Mesothelial cell of epicardium (in vitro differentiated cells): ENCODE measurements at regions not wholly inside any gene's neighbourhood (a gene's known extent, or its start where the extent isn't known, plus 50 kb on each side); places are given as distances from the start of the nearest gene placed in this dataset.

ENCODE experiments used
- DNase-seq, 2 experiments: peaks; one replicate each; pipeline ENCODE4 v3.0.0; 2021; ENCODE audit warnings: low spot score in 2 of 2; ENCODE audit not compliant: unreplicated experiment in 2 of 2
- H3K27ac Mint-ChIP-seq: 2 replicates; pipeline ENCODE4 v1.8.0; 2021; ENCODE audit warnings: mixed read lengths
- H3K27me3 Mint-ChIP-seq: 2 replicates; pipeline ENCODE4 v1.8.0; 2021; ENCODE audit warnings: low read depth, mixed read lengths
- H3K36me3 Mint-ChIP-seq: 2 replicates; pipeline ENCODE4 v1.8.0; 2021; ENCODE audit warnings: mixed read lengths
- H3K4me1 Mint-ChIP-seq: 2 replicates; pipeline ENCODE4 v1.8.0; 2021; ENCODE audit warnings: mixed read lengths
- H3K4me3 Mint-ChIP-seq: 2 replicates; pipeline ENCODE4 v1.8.0; 2021; ENCODE audit warnings: mild to moderate bottlenecking, moderate library complexity, mixed read lengths
- H3K9me3 Mint-ChIP-seq: 2 replicates; pipeline ENCODE4 v1.8.0; 2021; ENCODE audit warnings: mixed read lengths
- TF ChIP-seq, protein P1 (sequence below): fragments of 200-600 bp; sonication (generic); IDR thresholded peaks from one replicate; pipeline ENCODE4 v1.5.0; 2021; ENCODE audit warnings: antibody characterized with exemption; ENCODE audit not compliant: unreplicated experiment

DNA sequence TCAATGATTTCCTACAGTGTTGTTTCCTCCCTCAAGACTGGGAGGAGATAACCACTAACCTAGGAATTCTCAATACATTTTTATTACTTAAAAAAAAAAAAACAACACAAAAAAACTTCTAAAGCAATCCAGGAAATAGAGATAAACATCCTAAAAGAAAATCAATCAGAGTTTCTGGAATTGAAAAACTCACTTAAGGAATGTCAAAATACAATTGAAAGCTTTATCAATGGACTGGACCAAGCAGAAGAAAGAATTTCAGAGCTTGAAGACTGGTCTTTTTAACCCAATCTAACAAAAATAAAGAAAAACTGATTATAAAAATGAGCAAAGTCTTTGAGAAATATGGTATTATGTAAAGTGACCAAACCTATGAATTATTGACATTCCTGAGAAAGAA, 394.1 kb downstream of the XPNPEP1 start:
- H3K27ac Mint-ChIP-seq: no peak overlapping the region
- H3K9me3 Mint-ChIP-seq: peaks cover 28% of the 10 kb centered on the region
- no peaks in the 10 kb centered on the region for H3K4me1 Mint-ChIP-seq
- TF ChIP-seq, protein P1, sequence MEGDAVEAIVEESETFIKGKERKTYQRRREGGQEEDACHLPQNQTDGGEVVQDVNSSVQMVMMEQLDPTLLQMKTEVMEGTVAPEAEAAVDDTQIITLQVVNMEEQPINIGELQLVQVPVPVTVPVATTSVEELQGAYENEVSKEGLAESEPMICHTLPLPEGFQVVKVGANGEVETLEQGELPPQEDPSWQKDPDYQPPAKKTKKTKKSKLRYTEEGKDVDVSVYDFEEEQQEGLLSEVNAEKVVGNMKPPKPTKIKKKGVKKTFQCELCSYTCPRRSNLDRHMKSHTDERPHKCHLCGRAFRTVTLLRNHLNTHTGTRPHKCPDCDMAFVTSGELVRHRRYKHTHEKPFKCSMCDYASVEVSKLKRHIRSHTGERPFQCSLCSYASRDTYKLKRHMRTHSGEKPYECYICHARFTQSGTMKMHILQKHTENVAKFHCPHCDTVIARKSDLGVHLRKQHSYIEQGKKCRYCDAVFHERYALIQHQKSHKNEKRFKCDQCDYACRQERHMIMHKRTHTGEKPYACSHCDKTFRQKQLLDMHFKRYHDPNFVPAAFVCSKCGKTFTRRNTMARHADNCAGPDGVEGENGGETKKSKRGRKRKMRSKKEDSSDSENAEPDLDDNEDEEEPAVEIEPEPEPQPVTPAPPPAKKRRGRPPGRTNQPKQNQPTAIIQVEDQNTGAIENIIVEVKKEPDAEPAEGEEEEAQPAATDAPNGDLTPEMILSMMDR: no peak
- no peaks in the 10 kb centered on the region for H3K36me3 Mint-ChIP-seq
- no peak overlapping the region for H3K4me3 Mint-ChIP-seq
- peaks cover 2% of the 10 kb centered on the region for H3K27me3 Mint-ChIP-seq
- DNase-seq: no peak

DNA sequence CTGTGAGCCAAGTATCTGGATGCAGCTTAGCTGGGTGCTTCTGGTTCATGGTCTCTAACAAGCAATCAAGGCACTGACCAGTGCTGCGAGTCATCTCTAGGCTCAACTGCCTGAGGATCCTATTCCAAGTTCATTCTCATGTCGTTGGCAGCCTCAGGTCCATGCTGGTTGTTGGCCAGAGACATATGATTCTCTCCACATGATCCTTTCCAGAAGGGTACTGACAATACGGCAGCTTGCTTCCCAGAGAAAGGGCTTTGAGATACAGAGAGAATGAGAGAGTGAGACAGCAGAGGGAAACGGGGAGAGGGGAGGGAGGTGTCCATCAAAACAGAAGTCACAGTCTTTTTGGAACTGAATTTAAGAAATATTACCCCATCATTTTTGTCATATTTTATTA, 405.6 kb downstream of the XPNPEP1 start:
- DNase-seq: no peak
- H3K27me3 Mint-ChIP-seq: no peaks in the 10 kb centered on the region
- H3K36me3 Mint-ChIP-seq: no peaks in the 10 kb centered on the region
- no peaks in the 10 kb centered on the region for H3K4me1 Mint-ChIP-seq
- H3K27ac Mint-ChIP-seq: no peak overlapping the region
- H3K9me3 Mint-ChIP-seq: peaks cover 31% of the 10 kb centered on the region
- TF ChIP-seq, protein P1: no peak
- H3K4me3 Mint-ChIP-seq: no peak overlapping the region

DNA sequence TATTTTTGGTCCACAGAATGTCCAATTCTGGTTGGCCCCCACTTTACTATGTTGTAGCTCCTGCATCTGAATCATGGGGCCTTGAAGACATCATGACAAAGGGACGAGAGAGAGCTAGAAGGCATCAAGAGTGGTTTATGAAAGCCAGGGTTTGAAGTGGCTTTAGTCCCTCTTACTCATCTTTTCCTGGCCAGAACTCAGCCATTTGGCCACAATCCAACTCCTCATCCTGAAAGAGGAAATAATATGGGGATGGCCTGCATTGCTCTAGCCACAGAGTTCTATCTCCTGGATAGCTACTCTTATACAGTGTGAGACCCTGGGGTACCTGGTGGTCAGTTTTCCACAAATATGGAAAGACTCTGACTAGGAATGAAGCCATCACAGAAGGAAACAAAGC, 418.9 kb downstream of the XPNPEP1 start:
- no peak for DNase-seq
- Mint-ChIP-seq H3K27ac (no peak overlapping the region), H3K9me3 (peaks cover 6% of the 10 kb centered on the region), H3K27me3 (peaks cover 4% of the 10 kb centered on the region), H3K4me1 (no peaks in the 10 kb centered on the region), H3K4me3 (no peak overlapping the region), H3K36me3 (no peaks in the 10 kb centered on the region)
- TF ChIP-seq, protein P1: no peak

DNA sequence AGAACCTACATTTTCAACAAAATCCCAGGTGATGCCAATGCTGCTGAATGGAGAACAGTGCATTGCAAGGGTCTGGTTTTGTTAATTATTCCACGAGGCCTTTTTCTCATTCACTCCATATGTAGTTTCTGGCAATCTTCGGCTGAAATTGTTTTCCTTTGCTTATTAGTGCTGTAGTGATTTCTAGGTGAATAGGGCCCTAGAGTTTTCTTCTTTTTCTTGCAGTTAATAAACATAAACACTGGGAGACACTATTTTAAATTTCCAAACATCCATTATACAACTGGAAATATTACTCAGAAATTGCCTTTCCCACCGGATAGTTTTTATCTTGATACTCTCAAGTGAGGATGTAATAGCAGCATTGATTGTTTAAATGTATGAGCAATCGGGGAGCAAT, 435.6 kb downstream of the XPNPEP1 start:
- TF ChIP-seq, protein P1: no peak
- Mint-ChIP-seq H3K27ac (no peak overlapping the region), H3K4me1 (no peaks in the 10 kb centered on the region), H3K36me3 (no peaks in the 10 kb centered on the region), H3K4me3 (no peak overlapping the region), H3K9me3 (peaks cover 4% of the 10 kb centered on the region), H3K27me3 (no peaks in the 10 kb centered on the region)
- no peak for DNase-seq

DNA sequence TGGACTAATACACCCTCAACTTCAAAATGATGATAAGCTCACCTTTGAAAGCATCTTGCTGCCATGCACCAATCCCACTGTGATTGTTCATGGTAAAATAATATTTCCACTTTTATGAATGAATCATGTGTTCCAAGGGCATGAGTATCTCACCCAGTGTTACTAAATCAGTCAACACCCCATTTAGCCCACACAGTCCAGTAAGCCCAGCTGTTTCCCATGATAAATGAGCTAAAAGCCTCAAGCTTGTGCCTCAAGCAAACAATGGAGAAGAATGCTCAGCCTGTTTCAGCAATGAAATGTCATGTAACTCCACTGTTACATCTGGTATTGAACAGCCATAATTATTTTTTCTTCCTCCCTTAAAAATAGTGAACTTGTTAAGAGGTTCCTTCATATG, 442.5 kb downstream of the XPNPEP1 start:
- Mint-ChIP-seq H3K36me3 (no peaks in the 10 kb centered on the region), H3K4me3 (no peak overlapping the region), H3K27ac (no peak overlapping the region), H3K9me3 (peaks cover 4% of the 10 kb centered on the region), H3K27me3 (no peaks in the 10 kb centered on the region), H3K4me1 (peaks cover 3% of the 10 kb centered on the region)
- TF ChIP-seq, protein P1: no peak
- DNase-seq: no peak
